ENCODE measurements at regions not wholly inside any gene's neighbourhood (a gene's known extent, or its start where the extent isn't known, plus 50 kb on each side); places are given as distances from the start of the nearest gene placed in this dataset.

GRCh38 chr2:122743021-122743675, 987.7 kb downstream of the TSN start:
- Histone ChIP-seq H3K9ac (ENCODE audit: low read length) (no peak overlapping the region), H3K4me1 (ENCODE audit: low read length) (no peaks in the 10 kb centered on the region), H3K27ac (ENCODE audit: low read length) (no peak overlapping the region), H3K4me2 (ENCODE audit: low read depth, low read length, poor library complexity, severe bottlenecking) (no peak overlapping the region), H4K20me1 (ENCODE audit: insufficient read depth, low read depth, low read length) (no peaks in the 10 kb centered on the region), H3K79me2 (ENCODE audit: low read length) (no peaks in the 10 kb centered on the region), H3K9me2 (replicated peaks; ENCODE audit: insufficient read depth, low read length) (no peaks in the 10 kb centered on the region), H2AFZ (ENCODE audit: low read length) (no peak overlapping the region), H3K27me3 (ENCODE audit: low read length) (no peaks in the 10 kb centered on the region), H3K36me3 (ENCODE audit: insufficient read depth, low read length) (no peaks in the 10 kb centered on the region), H3K9me3 (ENCODE audit: low read length) (no peaks in the 10 kb centered on the region), H3K4me3 (ENCODE audit: low read length) (no peak overlapping the region)
- DNase-seq, result no peak

GRCh38 chr2:122745603-122746002, 990.2 kb downstream of the TSN start:
- H3K4me3 ChIP-seq (ENCODE audit: low read length), result no peak overlapping the region
- H2AFZ ChIP-seq (ENCODE audit: low read length), result no peak overlapping the region
- H3K9me2 ChIP-seq (replicated peaks; ENCODE audit: insufficient read depth, low read length), result no peaks in the 10 kb centered on the region
- no peaks in the 10 kb centered on the region for H3K79me2 ChIP-seq (ENCODE audit: low read length)
- no peak overlapping the region for H3K4me2 ChIP-seq (ENCODE audit: low read depth, low read length, poor library complexity, severe bottlenecking)
- no peak for DNase-seq
- no peaks in the 10 kb centered on the region for H3K27me3 ChIP-seq (ENCODE audit: low read length)
- no peak overlapping the region for H3K9ac ChIP-seq (ENCODE audit: low read length)
- H3K36me3 ChIP-seq (ENCODE audit: insufficient read depth, low read length), result no peaks in the 10 kb centered on the region
- no peaks in the 10 kb centered on the region for H4K20me1 ChIP-seq (ENCODE audit: insufficient read depth, low read depth, low read length)
- H3K27ac ChIP-seq (ENCODE audit: low read length), result no peak overlapping the region
- H3K9me3 ChIP-seq (ENCODE audit: low read length), result no peaks in the 10 kb centered on the region
- H3K4me1 ChIP-seq (ENCODE audit: low read length), result no peaks in the 10 kb centered on the region

DNA sequence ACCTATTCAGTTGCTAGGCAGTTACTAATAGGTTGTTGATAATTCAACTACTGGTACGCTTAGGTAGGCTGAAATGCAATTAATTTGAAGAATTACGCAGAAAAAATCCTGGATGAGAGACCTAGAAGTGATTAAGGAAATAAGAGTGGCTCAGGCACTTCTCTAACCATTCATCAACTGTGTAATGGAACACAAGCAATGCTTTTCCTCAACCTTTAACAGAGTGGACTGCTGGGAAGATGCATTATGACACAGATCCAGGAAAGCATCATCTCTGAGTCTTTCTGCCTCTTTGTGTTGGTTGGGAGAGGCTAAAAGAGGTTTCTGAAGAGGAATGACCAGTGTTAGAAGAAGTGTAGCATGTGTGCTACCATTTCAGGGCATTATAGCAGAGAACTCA, 992.2 kb downstream of the TSN start:
- Histone ChIP-seq H3K27ac (ENCODE audit: low read length) (no peak overlapping the region), H3K4me2 (ENCODE audit: low read depth, low read length, poor library complexity, severe bottlenecking) (no peak overlapping the region), H3K9ac (ENCODE audit: low read length) (no peak overlapping the region), H4K20me1 (ENCODE audit: insufficient read depth, low read depth, low read length) (no peaks in the 10 kb centered on the region), H3K36me3 (ENCODE audit: insufficient read depth, low read length) (no peaks in the 10 kb centered on the region), H3K9me3 (ENCODE audit: low read length) (no peaks in the 10 kb centered on the region), H3K27me3 (ENCODE audit: low read length) (no peaks in the 10 kb centered on the region), H3K4me3 (ENCODE audit: low read length) (no peak overlapping the region), H3K4me1 (ENCODE audit: low read length) (no peaks in the 10 kb centered on the region), H3K9me2 (replicated peaks; ENCODE audit: insufficient read depth, low read length) (no peaks in the 10 kb centered on the region), H2AFZ (ENCODE audit: low read length) (no peak overlapping the region), H3K79me2 (ENCODE audit: low read length) (no peaks in the 10 kb centered on the region)
- no peak for DNase-seq

DNA sequence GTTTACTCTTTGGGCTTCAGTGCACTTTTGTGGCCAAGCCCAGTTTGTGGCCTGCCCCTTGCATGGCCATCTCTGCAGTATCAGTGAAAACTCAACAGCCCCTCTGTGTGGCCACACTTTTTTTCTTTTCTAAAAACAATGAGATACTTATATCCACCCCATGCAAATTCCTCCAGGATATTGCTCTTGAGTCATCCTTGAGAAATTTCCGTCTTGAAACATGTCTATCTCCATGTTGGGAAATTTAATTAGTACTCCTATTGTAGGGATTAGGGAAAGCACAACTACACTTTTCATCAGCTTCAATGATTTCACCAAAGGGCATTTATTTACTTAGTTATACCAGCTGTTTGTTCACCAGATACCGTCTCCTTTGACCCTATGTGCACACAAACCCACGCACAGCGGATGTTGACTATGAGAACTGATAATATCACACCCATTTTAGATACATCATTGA, 993.1 kb downstream of the TSN start:
- H3K27ac ChIP-seq (ENCODE audit: low read length), result no peak overlapping the region
- no peaks in the 10 kb centered on the region for H4K20me1 ChIP-seq (ENCODE audit: insufficient read depth, low read depth, low read length)
- no peaks in the 10 kb centered on the region for H3K79me2 ChIP-seq (ENCODE audit: low read length)
- H3K9me2 ChIP-seq (replicated peaks; ENCODE audit: insufficient read depth, low read length), result no peaks in the 10 kb centered on the region
- H2AFZ ChIP-seq (ENCODE audit: low read length), result no peak overlapping the region
- no peak overlapping the region for H3K9ac ChIP-seq (ENCODE audit: low read length)
- no peak for DNase-seq
- no peaks in the 10 kb centered on the region for H3K9me3 ChIP-seq (ENCODE audit: low read length)
- H3K36me3 ChIP-seq (ENCODE audit: insufficient read depth, low read length), result no peaks in the 10 kb centered on the region
- H3K4me1 ChIP-seq (ENCODE audit: low read length), result no peaks in the 10 kb centered on the region
- no peak overlapping the region for H3K4me3 ChIP-seq (ENCODE audit: low read length)
- H3K4me2 ChIP-seq (ENCODE audit: low read depth, low read length, poor library complexity, severe bottlenecking), result no peak overlapping the region
- no peaks in the 10 kb centered on the region for H3K27me3 ChIP-seq (ENCODE audit: low read length)

DNA sequence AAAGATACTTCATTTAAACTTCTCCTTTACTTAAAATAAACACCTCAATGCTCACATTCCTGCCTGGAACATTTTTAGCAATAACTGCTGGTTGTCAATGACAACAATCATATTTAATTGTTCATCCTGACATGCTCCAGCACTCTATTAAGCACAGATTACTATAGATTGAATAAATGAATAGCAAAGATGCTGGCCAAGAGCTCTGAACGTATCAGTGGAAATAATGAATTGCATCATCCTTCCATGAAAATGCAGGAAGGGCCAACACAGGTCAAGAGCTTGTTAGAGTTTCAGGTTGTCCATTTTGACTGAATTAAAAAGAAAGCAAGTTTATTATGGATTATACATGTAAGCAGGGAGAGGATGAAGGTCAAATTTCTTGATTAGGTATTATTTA, 994.0 kb downstream of the TSN start:
- DNase-seq, result no peak
- H3K9me2 ChIP-seq (replicated peaks; ENCODE audit: insufficient read depth, low read length), result no peaks in the 10 kb centered on the region
- H2AFZ ChIP-seq (ENCODE audit: low read length), result no peak overlapping the region

GRCh38 chr2:122750095-122750494, 994.6 kb downstream of the TSN start:
- H3K4me3 ChIP-seq (ENCODE audit: low read length), result no peak overlapping the region
- H3K9ac ChIP-seq (ENCODE audit: low read length), result no peak overlapping the region
- no peaks in the 10 kb centered on the region for H3K9me2 ChIP-seq (replicated peaks; ENCODE audit: insufficient read depth, low read length)
- H4K20me1 ChIP-seq (ENCODE audit: insufficient read depth, low read depth, low read length), result no peaks in the 10 kb centered on the region
- no peaks in the 10 kb centered on the region for H3K36me3 ChIP-seq (ENCODE audit: insufficient read depth, low read length)
- H2AFZ ChIP-seq (ENCODE audit: low read length), result no peak overlapping the region
- no peaks in the 10 kb centered on the region for H3K27me3 ChIP-seq (ENCODE audit: low read length)
- H3K4me1 ChIP-seq (ENCODE audit: low read length), result no peaks in the 10 kb centered on the region
- H3K4me2 ChIP-seq (ENCODE audit: low read depth, low read length, poor library complexity, severe bottlenecking), result no peak overlapping the region
- no peaks in the 10 kb centered on the region for H3K79me2 ChIP-seq (ENCODE audit: low read length)
- H3K27ac ChIP-seq (ENCODE audit: low read length), result no peak overlapping the region
- no peak for DNase-seq
- H3K9me3 ChIP-seq (ENCODE audit: low read length), result no peaks in the 10 kb centered on the region

More for the DNA sequence above, 994.0 kb downstream of the TSN start:
- no peaks in the 10 kb centered on the region for H3K27me3 ChIP-seq (ENCODE audit: low read length)
- H3K4me2 ChIP-seq (ENCODE audit: low read depth, low read length, poor library complexity, severe bottlenecking), result no peak overlapping the region
- H3K79me2 ChIP-seq (ENCODE audit: low read length), result no peaks in the 10 kb centered on the region
- no peaks in the 10 kb centered on the region for H3K36me3 ChIP-seq (ENCODE audit: insufficient read depth, low read length)
- no peaks in the 10 kb centered on the region for H4K20me1 ChIP-seq (ENCODE audit: insufficient read depth, low read depth, low read length)
- H3K27ac ChIP-seq (ENCODE audit: low read length), result no peak overlapping the region
- no peak overlapping the region for H3K4me3 ChIP-seq (ENCODE audit: low read length)
- H3K4me1 ChIP-seq (ENCODE audit: low read length), result no peaks in the 10 kb centered on the region
- H3K9me3 ChIP-seq (ENCODE audit: low read length), result no peaks in the 10 kb centered on the region
- H3K9ac ChIP-seq (ENCODE audit: low read length), result no peak overlapping the region

DNA sequence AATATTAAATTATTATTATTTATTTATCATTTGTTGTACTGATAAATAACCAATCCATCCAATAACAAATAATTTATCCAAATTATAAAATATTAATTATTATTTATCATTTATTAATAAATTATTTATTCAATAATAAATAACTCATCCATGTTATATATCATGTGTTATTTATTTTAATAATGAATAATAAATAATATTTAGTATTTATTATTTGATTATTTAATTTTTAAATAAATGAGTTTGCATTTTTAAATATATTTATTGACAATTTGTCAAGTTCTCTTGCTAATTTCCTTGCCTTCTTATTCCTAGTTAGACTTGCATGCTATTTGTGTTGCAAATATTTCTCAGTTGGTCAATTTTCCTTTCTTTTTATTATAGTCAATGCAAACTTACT, 995.4 kb downstream of the TSN start:
- no peak overlapping the region for H3K4me2 ChIP-seq (ENCODE audit: low read depth, low read length, poor library complexity, severe bottlenecking)
- no peak overlapping the region for H3K27ac ChIP-seq (ENCODE audit: low read length)
- no peaks in the 10 kb centered on the region for H3K79me2 ChIP-seq (ENCODE audit: low read length)
- H4K20me1 ChIP-seq (ENCODE audit: insufficient read depth, low read depth, low read length), result no peaks in the 10 kb centered on the region
- H3K4me3 ChIP-seq (ENCODE audit: low read length), result no peak overlapping the region
- H3K9ac ChIP-seq (ENCODE audit: low read length), result no peak overlapping the region
- no peak for DNase-seq
- no peaks in the 10 kb centered on the region for H3K27me3 ChIP-seq (ENCODE audit: low read length)
- no peaks in the 10 kb centered on the region for H3K4me1 ChIP-seq (ENCODE audit: low read length)
- H3K9me2 ChIP-seq (replicated peaks; ENCODE audit: insufficient read depth, low read length), result no peaks in the 10 kb centered on the region
- H2AFZ ChIP-seq (ENCODE audit: low read length), result no peak overlapping the region
- H3K9me3 ChIP-seq (ENCODE audit: low read length), result no peaks in the 10 kb centered on the region
- no peaks in the 10 kb centered on the region for H3K36me3 ChIP-seq (ENCODE audit: insufficient read depth, low read length)

DNA sequence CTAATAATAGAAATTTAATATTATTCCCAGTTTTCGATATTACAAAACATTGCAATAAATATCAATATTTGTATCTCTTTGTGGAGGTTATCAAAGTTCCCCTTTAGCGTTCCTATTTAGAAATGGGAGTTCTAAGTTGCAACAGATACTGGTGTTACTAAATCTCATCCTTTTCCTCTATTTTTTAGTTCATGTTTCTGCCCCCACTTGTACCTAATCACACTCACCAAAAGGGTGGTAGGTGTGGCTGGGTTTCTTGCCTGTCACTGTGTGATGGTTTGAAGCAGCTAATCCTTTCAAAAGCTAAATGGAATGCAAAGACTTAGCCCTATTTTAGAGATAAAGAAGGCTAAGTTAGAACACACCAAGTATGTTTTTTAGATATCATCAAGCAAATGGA, 997.9 kb downstream of the TSN start:
- no peak for DNase-seq
- no peak overlapping the region for H3K4me3 ChIP-seq (ENCODE audit: low read length)
- no peaks in the 10 kb centered on the region for H3K9me2 ChIP-seq (replicated peaks; ENCODE audit: insufficient read depth, low read length)
- H3K4me1 ChIP-seq (ENCODE audit: low read length), result no peaks in the 10 kb centered on the region
- H3K36me3 ChIP-seq (ENCODE audit: insufficient read depth, low read length), result no peaks in the 10 kb centered on the region
- no peaks in the 10 kb centered on the region for H3K9me3 ChIP-seq (ENCODE audit: low read length)
- H3K4me2 ChIP-seq (ENCODE audit: low read depth, low read length, poor library complexity, severe bottlenecking), result no peak overlapping the region
- no peaks in the 10 kb centered on the region for H4K20me1 ChIP-seq (ENCODE audit: insufficient read depth, low read depth, low read length)
- no peak overlapping the region for H2AFZ ChIP-seq (ENCODE audit: low read length)
- H3K9ac ChIP-seq (ENCODE audit: low read length), result no peak overlapping the region
- no peak overlapping the region for H3K27ac ChIP-seq (ENCODE audit: low read length)
- no peaks in the 10 kb centered on the region for H3K79me2 ChIP-seq (ENCODE audit: low read length)
- no peaks in the 10 kb centered on the region for H3K27me3 ChIP-seq (ENCODE audit: low read length)

- Histone ChIP-seq H4K20me1 (ENCODE audit: insufficient read depth, low read depth, low read length) (no peaks in the 10 kb centered on the region), H3K4me1 (ENCODE audit: low read length) (no peaks in the 10 kb centered on the region), H3K4me2 (ENCODE audit: low read depth, low read length, poor library complexity, severe bottlenecking) (no peak overlapping the region), H3K79me2 (ENCODE audit: low read length) (no peaks in the 10 kb centered on the region), H3K9ac (ENCODE audit: low read length) (no peak overlapping the region), H3K27ac (ENCODE audit: low read length) (no peak overlapping the region), H3K9me2 (replicated peaks; ENCODE audit: insufficient read depth, low read length) (no peaks in the 10 kb centered on the region), H3K9me3 (ENCODE audit: low read length) (no peaks in the 10 kb centered on the region), H3K36me3 (ENCODE audit: insufficient read depth, low read length) (no peaks in the 10 kb centered on the region), H2AFZ (ENCODE audit: low read length) (no peak overlapping the region), H3K27me3 (ENCODE audit: low read length) (no peaks in the 10 kb centered on the region), H3K4me3 (ENCODE audit: low read length) (no peak overlapping the region)
- DNase-seq, result no peak
Observed at GRCh38 chr2:122754561-122754960, 999.1 kb downstream of the TSN start.
